ENCODE measurements at regions not wholly inside any gene's neighbourhood (a gene's known extent, or its start where the extent isn't known, plus 50 kb on each side); places are given as distances from the start of the nearest gene placed in this dataset.
A peak's percentile ranks its signal among the peaks of the same experiment; 100 is the strongest.

- no peak for TF ChIP-seq EZH2phosphoT487 (IDR thresholded peaks at IDR 0.05)
- TF ChIP-seq EZH2 (IDR thresholded peaks at IDR 0.05) = no peak
- TF ChIP-seq CTCF (IDR thresholded peaks at IDR 0.05) = no peak
- DNase-seq (ENCODE audit: low spot score) = no peak
- Histone ChIP-seq H4K20me1 (ENCODE audit: low read depth) (no peaks in the 10 kb centered on the region), H3K27me3 (no peaks in the 10 kb centered on the region), H2AFZ (replicated peaks) (no peak overlapping the region), H3K9ac (no peak overlapping the region), H3K4me3 (no peak overlapping the region), H3K4me1 (peaks cover 5% of the 10 kb centered on the region), H3K79me2 (ENCODE audit: low read depth) (no peaks in the 10 kb centered on the region), H3K9me3 (ENCODE audit: low read depth) (no peaks in the 10 kb centered on the region), H3K36me3 (no peaks in the 10 kb centered on the region), H3F3A (ENCODE audit: low read depth) (no peaks in the 10 kb centered on the region), H3K4me2 (no peak overlapping the region), H3K27ac (no peak overlapping the region)
- Mint-ChIP-seq H3K4me3 (no peak overlapping the region), H3K4me1 (peaks cover 28% of the 10 kb centered on the region), H3K9me3 (no peaks in the 10 kb centered on the region), H3K27ac (no peak overlapping the region), H3K36me3 (no peaks in the 10 kb centered on the region), H3K27me3 (ENCODE audit: insufficient read depth, low read depth) (no peaks in the 10 kb centered on the region)
These were observed 671.9 kb downstream of the PTPRC start for GRCh38 chr1:199310708-199311107.

- Histone ChIP-seq H3F3A (ENCODE audit: low read depth) (no peaks in the 10 kb centered on the region), H3K27ac (no peak overlapping the region), H3K4me1 (peaks cover 5% of the 10 kb centered on the region), H3K9ac (no peak overlapping the region), H4K20me1 (ENCODE audit: low read depth) (no peaks in the 10 kb centered on the region), H2AFZ (replicated peaks) (no peak overlapping the region), H3K36me3 (no peaks in the 10 kb centered on the region), H3K9me3 (ENCODE audit: low read depth) (no peaks in the 10 kb centered on the region), H3K4me2 (no peak overlapping the region), H3K79me2 (ENCODE audit: low read depth) (no peaks in the 10 kb centered on the region), H3K27me3 (no peaks in the 10 kb centered on the region), H3K4me3 (no peak overlapping the region)
- H3K4me3 Mint-ChIP-seq = no peak overlapping the region
- no peaks in the 10 kb centered on the region for H3K27me3 Mint-ChIP-seq (ENCODE audit: insufficient read depth, low read depth)
- H3K36me3 Mint-ChIP-seq = no peaks in the 10 kb centered on the region
- H3K27ac Mint-ChIP-seq = no peak overlapping the region
- TF ChIP-seq EZH2phosphoT487 (IDR thresholded peaks at IDR 0.05) (no peak), CTCF (IDR thresholded peaks at IDR 0.05) (no peak), EZH2 (IDR thresholded peaks at IDR 0.05) (no peak)
- DNase-seq (ENCODE audit: low spot score) = peak; percentile 36
- no peaks in the 10 kb centered on the region for H3K9me3 Mint-ChIP-seq
- H3K4me1 Mint-ChIP-seq = peaks cover 28% of the 10 kb centered on the region
These were observed 672.8 kb downstream of the PTPRC start for GRCh38 chr1:199311478-199312262.

GRCh38 chr1:199312626-199313025, 673.8 kb downstream of the PTPRC start:
- Mint-ChIP-seq H3K27ac (no peak overlapping the region), H3K4me3 (no peak overlapping the region)
- no peaks in the 10 kb centered on the region for H3K27me3 ChIP-seq

More at GRCh38 chr1:199312626-199313025, 673.8 kb downstream of the PTPRC start:
- Mint-ChIP-seq H3K27me3 (ENCODE audit: insufficient read depth, low read depth) (no peaks in the 10 kb centered on the region), H3K36me3 (no peaks in the 10 kb centered on the region), H3K4me1 (peaks cover 28% of the 10 kb centered on the region), H3K9me3 (no peaks in the 10 kb centered on the region)
- TF ChIP-seq EZH2 (IDR thresholded peaks at IDR 0.05) = no peak
- no peak for TF ChIP-seq EZH2phosphoT487 (IDR thresholded peaks at IDR 0.05)
- no peak for TF ChIP-seq CTCF (IDR thresholded peaks at IDR 0.05)
- no peaks in the 10 kb centered on the region for H3K9me3 ChIP-seq (ENCODE audit: low read depth)
- H3K79me2 ChIP-seq (ENCODE audit: low read depth) = no peaks in the 10 kb centered on the region
- no peak overlapping the region for H3K4me2 ChIP-seq
- no peak overlapping the region for H3K27ac ChIP-seq
- no peaks in the 10 kb centered on the region for H4K20me1 ChIP-seq (ENCODE audit: low read depth)
- peaks cover 5% of the 10 kb centered on the region for H3K4me1 ChIP-seq
- no peak overlapping the region for H2AFZ ChIP-seq (replicated peaks)
- no peaks in the 10 kb centered on the region for H3F3A ChIP-seq (ENCODE audit: low read depth)
- H3K9ac ChIP-seq = no peak overlapping the region
- no peaks in the 10 kb centered on the region for H3K36me3 ChIP-seq
- H3K4me3 ChIP-seq = no peak overlapping the region
- no peak for DNase-seq (ENCODE audit: low spot score)

Measured in neural progenitor cell (in vitro differentiated cells).